ENCODE measurements at regions not wholly inside any gene's neighbourhood (a gene's known extent, or its start where the extent isn't known, plus 50 kb on each side); places are given as distances from the start of the nearest gene placed in this dataset.

DNA sequence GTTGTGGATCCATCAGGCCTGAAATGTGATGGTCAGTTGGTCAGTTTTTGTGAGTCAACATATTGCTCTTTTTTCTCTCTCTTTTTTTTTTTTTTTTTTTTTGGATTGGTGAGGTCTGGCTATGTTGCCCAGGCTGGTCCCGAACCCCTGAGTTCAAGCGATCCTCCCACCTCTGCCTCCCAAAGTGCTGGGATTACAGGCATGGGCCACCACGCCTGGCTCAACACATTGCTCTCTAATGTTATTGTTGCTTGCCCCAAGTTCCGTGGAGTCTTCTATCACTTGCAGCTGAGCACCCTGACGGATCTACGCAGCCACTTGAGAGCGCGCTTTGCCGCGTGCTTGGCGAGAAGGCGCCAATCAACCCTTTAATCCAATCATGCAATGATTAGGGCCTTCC lies 69.5 kb upstream of the DIO3 start:
- dilution Hi-C loops (cut with HindIII; ENCODE audit: low sequenced_read_pairs, unreplicated experiment) (no loop called here), intact Hi-C loops (cut with micrococcal nuclease) (no loop called here)

More for the DNA sequence above, 69.5 kb upstream of the DIO3 start:
- ChIA-PET CTCF (no interaction called here), POLR2A (ENCODE audit: unreplicated experiment) (no interaction called here)
- H3K9me3 ChIP-seq (ENCODE audit: control insufficient read depth, insufficient read depth, low read length) = peaks cover 3% of the 10 kb centered on the region; the same call in 1 of the 2 replicates
- H3K9me1 ChIP-seq (ENCODE audit: insufficient read depth, low read length) = no peaks in the 10 kb centered on the region
- H3K27me3 ChIP-seq (ENCODE audit: control insufficient read depth, insufficient read depth, low read length) = peaks cover 3% of the 10 kb centered on the region; the same call in 1 of the 2 replicates
- in situ Hi-C loops (cut with MboI; ENCODE audit: low sequenced_read_pairs) = no loop called here
- no peaks in the 10 kb centered on the region for H3K79me1 ChIP-seq (ENCODE audit: low read depth in 1 of 2, low read length in 2 of 2)
- 69% methylated on average over 4 of the region's 12 CpGs; no CpG with 5 or more reads in 1 of the 2 experiments for WGBS, 2 experiments (ENCODE audit: extremely low coverage in 2 of 2, insufficient read length in 1 of 2)
- no peak overlapping the region for H2BK120ac ChIP-seq (ENCODE audit: low read depth, low read length)
- no peak overlapping the region for H2AK5ac ChIP-seq (ENCODE audit: low read depth, low read length)
- no peaks in the 10 kb centered on the region for H3K36me3 ChIP-seq (ENCODE audit: control insufficient read depth, insufficient read depth, low read length)
- no peak overlapping the region for H3K27ac ChIP-seq (ENCODE audit: insufficient read depth, low read length)
- no peak overlapping the region for H2BK15ac ChIP-seq (ENCODE audit: low read depth, low read length)
- H3K4me2 ChIP-seq (ENCODE audit: low read depth, low read length) = no peak overlapping the region
- no TSS peak for BruUV-seq (replicated peaks)
- no peak overlapping the region for H3K18ac ChIP-seq (ENCODE audit: low read depth, low read length)
- no peak overlapping the region for H3K4ac ChIP-seq (ENCODE audit: low read depth, low read length)
- H3K23ac ChIP-seq (ENCODE audit: low read depth, low read length) = no peak overlapping the region
- no peak overlapping the region for H4K5ac ChIP-seq (ENCODE audit: low read depth, low read length)
- no peak overlapping the region for H2AK9ac ChIP-seq (replicated peaks; ENCODE audit: low read depth, low read length, poor library complexity)
- H3K14ac ChIP-seq (replicated peaks; ENCODE audit: low read depth, low read length) = no peak overlapping the region
- no peak overlapping the region for H3K9ac ChIP-seq (ENCODE audit: low read depth, low read length)
- H3K4me3 ChIP-seq (ENCODE audit: insufficient read depth, low read depth, low read length) = no peak overlapping the region
- TF ChIP-seq FOS (IDR thresholded peaks at IDR 0.05; ENCODE audit: low read depth, low read length) (no peak), MAFK (IDR thresholded peaks at IDR 0.05; ENCODE audit: low read depth, low read length) (no peak), SMC3 (IDR thresholded peaks at IDR 0.05; ENCODE audit: low read depth, low read length) (no peak), NFE2L2 (IDR thresholded peaks at IDR 0.05; ENCODE audit: low read depth, low read length) (no peak)
- no peak for DNase-seq
- no peak overlapping the region for H2BK20ac ChIP-seq (ENCODE audit: low read depth, low read length)
- ATAC-seq (ENCODE audit: low read depth) = no peak
- no peak overlapping the region for H4K91ac ChIP-seq (ENCODE audit: insufficient read depth, low read depth, low read length)
- H3K4me1 ChIP-seq (ENCODE audit: control insufficient read depth, insufficient read depth, low read length) = no peaks in the 10 kb centered on the region
- no peak overlapping the region for H3K56ac ChIP-seq (ENCODE audit: extremely low read depth, insufficient read depth, low read length)
- no peak overlapping the region for H2AFZ ChIP-seq (replicated peaks; ENCODE audit: low read length, poor library complexity)
- H2BK5ac ChIP-seq (ENCODE audit: low read depth, low read length, poor library complexity, severe bottlenecking) = no peak overlapping the region
- H4K8ac ChIP-seq (ENCODE audit: low read depth in 2 of 2, low read length in 2 of 2) = no peak overlapping the region
- H4K20me1 ChIP-seq (ENCODE audit: insufficient read depth, low read length) = no peaks in the 10 kb centered on the region
